H9 (cell line): ENCODE measurements at regions not wholly inside any gene's neighbourhood (a gene's known extent, or its start where the extent isn't known, plus 50 kb on each side); places are given as distances from the start of the nearest gene placed in this dataset.

Source experiments
- DNase-seq: peaks from one replicate; pipeline ENCODE4 v3.0.0-alpha.2; 2017
- H2AFZ ChIP-seq: one replicate; pipeline ENCODE4 v1.6.1; 2013; ENCODE audit warnings: mild to moderate bottlenecking, low read length, control low read depth, moderate library complexity
- H2AK5ac ChIP-seq: 2 replicates; pipeline ENCODE4 v1.6.1; 2013; ENCODE audit warnings: low read length, control low read depth, mixed read lengths; ENCODE audit not compliant: insufficient read length
- H2BK120ac ChIP-seq: one replicate; pipeline ENCODE4 v1.6.1; 2013; ENCODE audit warnings: low read depth, mild to moderate bottlenecking, low read length, control low read depth, inconsistent platforms; ENCODE audit not compliant: poor library complexity, severe bottlenecking
- H2BK12ac ChIP-seq: 2 replicates; pipeline ENCODE4 v1.6.1; 2013; ENCODE audit warnings: low read length, control low read depth, mixed read lengths, low read depth; ENCODE audit not compliant: insufficient read length
- H2BK15ac ChIP-seq: 2 replicates; pipeline ENCODE4 v1.6.1; 2013; ENCODE audit warnings: low read depth, low read length, control low read depth
- H2BK20ac ChIP-seq: one replicate; pipeline ENCODE4 v1.6.1; 2013; ENCODE audit warnings: low read depth, mild to moderate bottlenecking, low read length, control low read depth, inconsistent platforms; ENCODE audit not compliant: poor library complexity, severe bottlenecking
- H2BK5ac ChIP-seq: 2 replicates; pipeline ENCODE4 v1.6.1; 2013; ENCODE audit warnings: low read length, control low read depth, mixed read lengths; ENCODE audit not compliant: insufficient read length
- H3K14ac ChIP-seq: 2 replicates; pipeline ENCODE4 v1.6.1; 2013; ENCODE audit warnings: low read length, control low read depth; ENCODE audit not compliant: insufficient read depth
- H3K18ac ChIP-seq: 2 replicates; pipeline ENCODE4 v1.6.1; 2013; ENCODE audit warnings: low read depth, mild to moderate bottlenecking, mixed read lengths, low read length, control low read depth; ENCODE audit not compliant: insufficient read length
- H3K23ac ChIP-seq: 2 replicates; pipeline ENCODE4 v1.6.1; 2013; ENCODE audit warnings: low read length, control low read depth, mixed read lengths, low read depth; ENCODE audit not compliant: insufficient read length
- H3K23me2 ChIP-seq: 2 replicates; pipeline ENCODE4 v1.6.1; 2013; ENCODE audit warnings: low read depth, mild to moderate bottlenecking, mixed read lengths, low read length, control low read depth; ENCODE audit not compliant: insufficient read length, poor library complexity, severe bottlenecking
- H3K27ac ChIP-seq: 2 replicates; pipeline ENCODE4 v1.5.1; 2013; ENCODE audit warnings: low read length, control low read depth, mixed read lengths, low read depth; ENCODE audit not compliant: insufficient read length
- H3K27me3 ChIP-seq: 2 replicates; pipeline ENCODE4 v1.6.1; 2013; ENCODE audit warnings: low read length, control low read depth, inconsistent platforms; ENCODE audit not compliant: insufficient read depth
- H3K4ac ChIP-seq: 2 replicates; pipeline ENCODE4 v1.6.1; 2013; ENCODE audit warnings: low read depth, mild to moderate bottlenecking, control low read depth, inconsistent platforms, low read length, moderate library complexity
- H3K4me1 ChIP-seq: 2 replicates; pipeline ENCODE4 v1.6.1; 2013; ENCODE audit warnings: low read length, control low read depth, inconsistent platforms; ENCODE audit not compliant: insufficient read depth
- H3K4me2 ChIP-seq: 2 replicates; pipeline ENCODE4 v1.6.1; 2013; ENCODE audit warnings: low read length, control low read depth, mixed read lengths; ENCODE audit not compliant: insufficient read length, insufficient read depth
- H3K56ac ChIP-seq: 2 replicates; pipeline ENCODE4 v1.6.1; 2013; ENCODE audit warnings: low read depth, mild to moderate bottlenecking, mixed read lengths, low read length, control low read depth; ENCODE audit not compliant: insufficient read length
- H3K79me1 ChIP-seq: 2 replicates; pipeline ENCODE4 v1.6.1; 2013; ENCODE audit warnings: low read depth, mild to moderate bottlenecking, moderate library complexity, low read length, control low read depth, inconsistent platforms; ENCODE audit not compliant: insufficient read depth, poor library complexity, severe bottlenecking
- H3K79me2 ChIP-seq: 2 replicates; pipeline ENCODE4 v1.6.1; 2013; ENCODE audit warnings: low read length, control low read depth, inconsistent platforms; ENCODE audit not compliant: insufficient read depth
- H3K9ac ChIP-seq: 2 replicates; pipeline ENCODE4 v1.6.1; 2013; ENCODE audit warnings: low read length, control low read depth, mixed read lengths; ENCODE audit not compliant: insufficient read length; ENCODE audit errors: extremely low read depth
- H3K9me3 ChIP-seq: one replicate; pipeline ENCODE4 v1.6.1; 2013; ENCODE audit warnings: low read depth, low read length, inconsistent platforms; ENCODE audit not compliant: control insufficient read depth
- H3T11ph ChIP-seq: one replicate; pipeline ENCODE4 v1.6.1; 2013; ENCODE audit warnings: mild to moderate bottlenecking, low read length, control low read depth, inconsistent platforms
- H4K20me1 ChIP-seq: one replicate; pipeline ENCODE4 v1.6.1; 2013; ENCODE audit not compliant: control insufficient read depth, insufficient read length, insufficient read depth
- H4K5ac ChIP-seq: 2 replicates; pipeline ENCODE4 v1.6.1; 2013; ENCODE audit warnings: low read depth, mild to moderate bottlenecking, mixed read lengths, low read length, control low read depth; ENCODE audit not compliant: insufficient read length
- H4K8ac ChIP-seq: replicated peaks from 2 replicates; pipeline ENCODE4 v1.6.1; 2013; ENCODE audit warnings: low read length, control low read depth, mixed read lengths, low read depth; ENCODE audit not compliant: insufficient read length
- H4K91ac ChIP-seq: 2 replicates; pipeline ENCODE4 v1.6.1; 2013; ENCODE audit warnings: low read depth, mild to moderate bottlenecking, moderate library complexity, mixed read lengths, low read length, control low read depth; ENCODE audit not compliant: insufficient read length
- H3K27ac Mint-ChIP-seq, 3 experiments: 2 replicates in 2 of 3; 3 replicates in 1 of 3; pipeline ENCODE4 v1.8.0; 2020 to 2021; ENCODE audit warnings: mixed read lengths in 3 of 3, mild to moderate bottlenecking in 1 of 3, moderate library complexity in 1 of 3
- H3K27me3 Mint-ChIP-seq: 2 replicates; pipeline ENCODE4 v1.8.0; 2021; ENCODE audit warnings: low read depth, mild to moderate bottlenecking, moderate library complexity, mixed read lengths
- H3K36me3 Mint-ChIP-seq, 3 experiments: 2 replicates in 2 of 3; 3 replicates in 1 of 3; pipeline ENCODE4 v1.8.0; 2020 to 2021; ENCODE audit warnings: low read depth in 3 of 3, mixed read lengths in 3 of 3; ENCODE audit not compliant: insufficient read depth in 1 of 3
- H3K4me1 Mint-ChIP-seq, 2 experiments: 2 replicates each; pipeline ENCODE4 v1.8.0; 2020; ENCODE audit warnings: mixed read lengths in 2 of 2
- H3K4me3 Mint-ChIP-seq, 2 experiments: 2 replicates in 1 of 2; 3 replicates in 1 of 2; pipeline ENCODE4 v1.8.0; 2020 to 2021; ENCODE audit warnings: mild to moderate bottlenecking in 2 of 2, mixed read lengths in 2 of 2, moderate library complexity in 1 of 2
- H3K9me3 Mint-ChIP-seq, 2 experiments: 2 replicates in 1 of 2; 3 replicates in 1 of 2; pipeline ENCODE4 v1.8.0; 2020; ENCODE audit warnings: mild to moderate bottlenecking in 2 of 2, mixed read lengths in 2 of 2, moderate library complexity in 1 of 2
- CTCF ChIP-seq: fragments of 200-600 bp; sonication (generic); conservative IDR thresholded peaks from 3 replicates; pipeline ENCODE4 v1.8.0; 2021; ENCODE audit warnings: antibody characterized with exemption, mild to moderate bottlenecking
- WGBS: extraction: QIAGEN DNeasy Blood & Tissue Kit; methylation state at CpG from one replicate; pipeline ENCODE4 v1.1.7; 2013; ENCODE audit warnings: missing lambda C conversion rate, low lambda C conversion rate, mixed read lengths; ENCODE audit not compliant: insufficient read length; ENCODE audit errors: extremely low coverage; 5-methylcytosine and 5-hydroxymethylcytosine counted together

- WGBS: no CpG with 5 or more reads among the region's 5 CpGs
- TF ChIP-seq CTCF: no peak
Observed at GRCh38 chr9:105089874-105090273, 154.6 kb upstream of the SLC44A1 start.

More at GRCh38 chr9:105089874-105090273, 154.6 kb upstream of the SLC44A1 start:
- no peak for DNase-seq
- Mint-ChIP-seq H3K36me3 (peaks cover 0 to 4% (median 0%) of the 10 kb centered on the region in 3 experiments; a peak in 1 of 7 replicates), H3K4me1 (peaks cover 12 to 19% of the 10 kb centered on the region in 2 experiments), H3K9me3 (peaks cover 0 to 4% of the 10 kb centered on the region in 2 experiments; a peak in 1 of 5 replicates), H3K27me3 (no peaks in the 10 kb centered on the region), H3K27ac (no peak overlapping the region), H3K4me3 (no peak overlapping the region)
- Histone ChIP-seq H2AFZ (no peak overlapping the region), H3K56ac (no peak overlapping the region), H4K8ac (no peak overlapping the region), H2BK12ac (no peak overlapping the region), H3K27me3 (no peaks in the 10 kb centered on the region), H3K4me2 (no peak overlapping the region), H3K79me1 (no peaks in the 10 kb centered on the region), H3K79me2 (no peaks in the 10 kb centered on the region), H3K9me3 (no peaks in the 10 kb centered on the region), H4K91ac (no peak overlapping the region), H2BK120ac (no peak overlapping the region), H2BK20ac (no peak overlapping the region), H3K18ac (no peak overlapping the region), H3K9ac (no peak overlapping the region), H4K20me1 (no peaks in the 10 kb centered on the region), H3K23me2 (no peaks in the 10 kb centered on the region), H3K4me1 (no peaks in the 10 kb centered on the region), H3K23ac (no peak overlapping the region), H3K4ac (no peak overlapping the region), H2BK15ac (no peak overlapping the region; the same call in 1 of the 2 replicates), H2BK5ac (no peak overlapping the region), H3T11ph (no peak overlapping the region), H2AK5ac (no peak overlapping the region), H4K5ac (no peak overlapping the region), H3K27ac (no peak overlapping the region), H3K14ac (no peak overlapping the region)
